HEK293 (cell line): ENCODE measurements at regions not wholly inside any gene's neighbourhood (a gene's known extent, or its start where the extent isn't known, plus 50 kb on each side); places are given as distances from the start of the nearest gene placed in this dataset.

Experiments used
- TCF7L2 ChIP-seq: IDR thresholded peaks from 2 replicates; pipeline ENCODE4 v1.6.1; 2011; ENCODE audit warnings: low read depth, mild to moderate bottlenecking, inconsistent platforms, low read length, moderate library complexity, borderline replicate concordance
- ZNF10 ChIP-seq: fragments of 450-650 bp; formaldehyde crosslinking; IDR thresholded peaks from 2 replicates; pipeline ENCODE4 v1.5.1; 2017; ENCODE audit warnings: missing biosample characterization, missing genetic modification characterization
- ZNF324 ChIP-seq: fragments of 450-650 bp; formaldehyde crosslinking; IDR thresholded peaks from 2 replicates; pipeline ENCODE4 v1.5.1; 2016; ENCODE audit warnings: missing biosample characterization, missing genetic modification characterization
- ZNF561 ChIP-seq: fragments of 450-650 bp; IDR thresholded peaks from 2 replicates; pipeline ENCODE4 v1.5.1; 2018; ENCODE audit warnings: missing biosample characterization, missing genetic modification characterization, borderline replicate concordance
- ZNF768 ChIP-seq: fragments of 450-650 bp; formaldehyde crosslinking; IDR thresholded peaks from 2 replicates; pipeline ENCODE4 v1.5.1; 2018; ENCODE audit warnings: missing biosample characterization, mild to moderate bottlenecking, missing genetic modification characterization
- TF ChIP-seq, protein P1 (sequence below): fragments of 450-650 bp; formaldehyde crosslinking; IDR thresholded peaks from 2 replicates; pipeline ENCODE4 v1.5.1; 2016; ENCODE audit warnings: missing biosample characterization, missing genetic modification characterization
- TF ChIP-seq, protein P2 (sequence below): fragments of 450-650 bp; formaldehyde crosslinking; IDR thresholded peaks from 2 replicates; pipeline ENCODE4 v1.5.1; 2016; ENCODE audit warnings: missing biosample characterization, missing genetic modification characterization
- TF ChIP-seq, protein P3 (sequence below): fragments of 450-650 bp; formaldehyde crosslinking; IDR thresholded peaks from 2 replicates; pipeline ENCODE4 v1.5.1; 2016; ENCODE audit warnings: missing biosample characterization, missing genetic modification characterization
- TF ChIP-seq, protein P4 (sequence below): fragments of 450-650 bp; formaldehyde crosslinking; IDR thresholded peaks from 2 replicates; pipeline ENCODE4 v1.5.1; 2016; ENCODE audit warnings: missing biosample characterization, missing genetic modification characterization

DNA sequence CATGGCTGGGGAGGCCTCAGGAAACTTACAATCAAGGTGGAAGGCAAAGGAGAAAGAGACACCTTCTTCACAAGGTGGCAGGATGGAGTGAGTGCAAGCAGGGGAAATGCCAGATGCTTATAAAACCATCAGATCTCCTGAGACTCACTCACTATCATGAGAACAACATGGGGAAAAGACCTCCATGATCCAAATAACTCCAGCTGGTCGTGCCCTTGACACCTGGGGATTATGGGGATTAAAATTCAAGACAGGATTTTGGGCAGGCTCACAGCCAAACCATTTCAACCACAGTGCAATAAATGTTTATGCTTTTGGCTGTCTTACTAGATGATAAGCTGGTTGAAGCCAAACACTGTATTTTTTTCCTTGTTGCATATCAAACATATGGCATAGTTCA, 1112.4 kb downstream of the STIM2 start:
- TF ChIP-seq, protein P1, sequence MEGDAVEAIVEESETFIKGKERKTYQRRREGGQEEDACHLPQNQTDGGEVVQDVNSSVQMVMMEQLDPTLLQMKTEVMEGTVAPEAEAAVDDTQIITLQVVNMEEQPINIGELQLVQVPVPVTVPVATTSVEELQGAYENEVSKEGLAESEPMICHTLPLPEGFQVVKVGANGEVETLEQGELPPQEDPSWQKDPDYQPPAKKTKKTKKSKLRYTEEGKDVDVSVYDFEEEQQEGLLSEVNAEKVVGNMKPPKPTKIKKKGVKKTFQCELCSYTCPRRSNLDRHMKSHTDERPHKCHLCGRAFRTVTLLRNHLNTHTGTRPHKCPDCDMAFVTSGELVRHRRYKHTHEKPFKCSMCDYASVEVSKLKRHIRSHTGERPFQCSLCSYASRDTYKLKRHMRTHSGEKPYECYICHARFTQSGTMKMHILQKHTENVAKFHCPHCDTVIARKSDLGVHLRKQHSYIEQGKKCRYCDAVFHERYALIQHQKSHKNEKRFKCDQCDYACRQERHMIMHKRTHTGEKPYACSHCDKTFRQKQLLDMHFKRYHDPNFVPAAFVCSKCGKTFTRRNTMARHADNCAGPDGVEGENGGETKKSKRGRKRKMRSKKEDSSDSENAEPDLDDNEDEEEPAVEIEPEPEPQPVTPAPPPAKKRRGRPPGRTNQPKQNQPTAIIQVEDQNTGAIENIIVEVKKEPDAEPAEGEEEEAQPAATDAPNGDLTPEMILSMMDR (tag by site-specific recombination), result no peak
- TF ChIP-seq, protein P2, sequence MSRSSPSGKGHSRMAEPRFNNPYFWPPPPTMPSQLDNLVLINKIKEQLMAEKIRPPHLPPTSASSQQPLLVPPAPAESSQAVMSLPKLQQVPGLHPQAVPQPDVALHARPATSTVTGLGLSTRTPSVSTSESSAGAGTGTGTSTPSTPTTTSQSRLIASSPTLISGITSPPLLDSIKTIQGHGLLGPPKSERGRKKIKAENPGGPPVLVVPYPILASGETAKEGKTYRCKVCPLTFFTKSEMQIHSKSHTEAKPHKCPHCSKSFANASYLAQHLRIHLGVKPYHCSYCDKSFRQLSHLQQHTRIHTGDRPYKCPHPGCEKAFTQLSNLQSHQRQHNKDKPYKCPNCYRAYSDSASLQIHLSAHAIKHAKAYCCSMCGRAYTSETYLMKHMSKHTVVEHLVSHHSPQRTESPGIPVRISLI (tag by site-specific recombination), result no peak
- TF ChIP-seq ZNF324 (tag by site-specific recombination) (no peak), ZNF768 (tag by site-specific recombination) (no peak), ZNF561 (tag by site-specific recombination) (no peak), ZNF10 (no peak), TCF7L2 (no peak)
- TF ChIP-seq, protein P3, sequence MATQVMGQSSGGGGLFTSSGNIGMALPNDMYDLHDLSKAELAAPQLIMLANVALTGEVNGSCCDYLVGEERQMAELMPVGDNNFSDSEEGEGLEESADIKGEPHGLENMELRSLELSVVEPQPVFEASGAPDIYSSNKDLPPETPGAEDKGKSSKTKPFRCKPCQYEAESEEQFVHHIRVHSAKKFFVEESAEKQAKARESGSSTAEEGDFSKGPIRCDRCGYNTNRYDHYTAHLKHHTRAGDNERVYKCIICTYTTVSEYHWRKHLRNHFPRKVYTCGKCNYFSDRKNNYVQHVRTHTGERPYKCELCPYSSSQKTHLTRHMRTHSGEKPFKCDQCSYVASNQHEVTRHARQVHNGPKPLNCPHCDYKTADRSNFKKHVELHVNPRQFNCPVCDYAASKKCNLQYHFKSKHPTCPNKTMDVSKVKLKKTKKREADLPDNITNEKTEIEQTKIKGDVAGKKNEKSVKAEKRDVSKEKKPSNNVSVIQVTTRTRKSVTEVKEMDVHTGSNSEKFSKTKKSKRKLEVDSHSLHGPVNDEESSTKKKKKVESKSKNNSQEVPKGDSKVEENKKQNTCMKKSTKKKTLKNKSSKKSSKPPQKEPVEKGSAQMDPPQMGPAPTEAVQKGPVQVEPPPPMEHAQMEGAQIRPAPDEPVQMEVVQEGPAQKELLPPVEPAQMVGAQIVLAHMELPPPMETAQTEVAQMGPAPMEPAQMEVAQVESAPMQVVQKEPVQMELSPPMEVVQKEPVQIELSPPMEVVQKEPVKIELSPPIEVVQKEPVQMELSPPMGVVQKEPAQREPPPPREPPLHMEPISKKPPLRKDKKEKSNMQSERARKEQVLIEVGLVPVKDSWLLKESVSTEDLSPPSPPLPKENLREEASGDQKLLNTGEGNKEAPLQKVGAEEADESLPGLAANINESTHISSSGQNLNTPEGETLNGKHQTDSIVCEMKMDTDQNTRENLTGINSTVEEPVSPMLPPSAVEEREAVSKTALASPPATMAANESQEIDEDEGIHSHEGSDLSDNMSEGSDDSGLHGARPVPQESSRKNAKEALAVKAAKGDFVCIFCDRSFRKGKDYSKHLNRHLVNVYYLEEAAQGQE, result no peak
- TF ChIP-seq, protein P4, sequence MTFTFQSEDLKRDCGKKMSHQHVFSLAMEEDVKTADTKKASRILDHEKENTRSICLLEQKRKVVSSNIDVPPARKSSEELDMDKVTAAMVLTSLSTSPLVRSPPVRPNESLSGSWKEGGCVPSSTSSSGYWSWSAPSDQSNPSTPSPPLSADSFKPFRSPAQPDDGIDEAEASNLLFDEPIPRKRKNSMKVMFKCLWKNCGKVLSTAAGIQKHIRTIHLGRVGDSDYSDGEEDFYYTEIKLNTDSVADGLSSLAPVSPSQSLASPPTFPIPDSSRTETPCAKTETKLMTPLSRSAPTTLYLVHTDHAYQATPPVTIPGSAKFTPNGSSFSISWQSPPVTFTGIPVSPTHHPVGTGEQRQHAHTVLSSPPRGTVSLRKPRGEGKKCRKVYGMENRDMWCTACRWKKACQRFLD (tag by site-specific recombination), result no peak
